AG04450 (cell line): ENCODE measurements at regions not wholly inside any gene's neighbourhood (a gene's known extent, or its start where the extent isn't known, plus 50 kb on each side); places are given as distances from the start of the nearest gene placed in this dataset.
A peak's percentile ranks its signal among the peaks of the same experiment; 100 is the strongest.
"Not testable (repeated sequence)": the region's sequence is repeated elsewhere in the genome, so short reads cannot be mapped to it uniquely, and the experiment has no call there.

Source experiments
- CTCF ChIA-PET: fragments of 300-600, 350-600 bp; formaldehyde crosslinking; extraction: SDS; loops from one replicate; lab custom pipeline; 2022; ENCODE audit warnings: antibody characterized with exemption, inconsistent platforms; lab: Charles Lee
- POLR2A ChIA-PET: fragments of 350-600 bp; formaldehyde crosslinking; extraction: SDS; loops from one replicate; lab custom pipeline; 2021; ENCODE audit warnings: antibody characterized with exemption, inconsistent platforms; lab: Yijun Ruan, JAX
- DNase-seq: peaks from one replicate; pipeline ENCODE4 v3.0.0-alpha.2; 2011; ENCODE audit warnings: low read depth, low spot score
- H3K27ac ChIP-seq: one replicate; pipeline ENCODE4 v1.5.1; 2012; ENCODE audit warnings: low read depth, low read length, control low read depth
- H3K27me3 ChIP-seq: one replicate; pipeline ENCODE4 v1.6.0; 2012; ENCODE audit warnings: low read length; ENCODE audit not compliant: control insufficient read depth, insufficient read depth
- H3K4me3 ChIP-seq: 2 replicates; pipeline ENCODE4 v1.5.1; 2011; ENCODE audit warnings: mild to moderate bottlenecking, low read depth, low read length, control low read depth
- H3K9me3 ChIP-seq: 2 replicates; pipeline ENCODE4 v1.5.1; 2012; ENCODE audit warnings: low read length; ENCODE audit not compliant: control insufficient read depth, insufficient read depth
- CTCF ChIP-seq: IDR thresholded peaks from 2 replicates; pipeline ENCODE4 v1.5.1; 2011; ENCODE audit warnings: low read depth, low read length, control low read depth, inconsistent platforms

- POLR2A ChIA-PET = no interaction called here
- CTCF ChIA-PET = interaction anchor here (0.9 to 2.8 kb wide), 3 partner anchors 335 to 406 kb away, joined by 3 to 26 read pairs (median 7); partner anchors contain the start of gene TMEM200A
- Histone ChIP-seq H3K9me3 (no peaks in the 10 kb centered on the region), H3K27ac (no peak overlapping the region), H3K27me3 (no peaks in the 10 kb centered on the region), H3K4me3 (no peak overlapping the region)
- DNase-seq = no peak
- TF ChIP-seq CTCF = no peak
Observed at GRCh38 chr6:130700397-130700796, 126.8 kb upstream of the SMLR1 start.

- ChIA-PET CTCF (interaction anchor here (2.8 kb wide), 1 partner anchor 10 kb away, joined by 9 read pairs; no protein-coding TSS in a partner anchor), POLR2A (interaction anchor here (0.6 kb wide), 1 partner anchor 352 kb away, joined by 9 read pairs; no protein-coding TSS in a partner anchor)
- no peaks in the 10 kb centered on the region for H3K9me3 ChIP-seq
- DNase-seq = peak; percentile 34
- no peak for TF ChIP-seq CTCF
- H3K4me3 ChIP-seq = no peak overlapping the region
- H3K27ac ChIP-seq = no peak overlapping the region
- no peaks in the 10 kb centered on the region for H3K27me3 ChIP-seq
Observed at GRCh38 chr6:130708338-130708737, 118.9 kb upstream of the SMLR1 start.

GRCh38 chr6:130711641-130712040 is 115.6 kb upstream of the SMLR1 start:
- H3K9me3 ChIP-seq, H3K27ac ChIP-seq, CTCF ChIA-PET, POLR2A ChIA-PET, DNase-seq, H3K4me3 ChIP-seq, H3K27me3 ChIP-seq: not testable (repeated sequence)

GRCh38 chr6:130713144-130713543 is 114.1 kb upstream of the SMLR1 start:
- DNase-seq = no peak
- no peaks in the 10 kb centered on the region for H3K27me3 ChIP-seq
- no peaks in the 10 kb centered on the region for H3K9me3 ChIP-seq
- ChIA-PET POLR2A (no interaction called here), CTCF (no interaction called here)
- no peak overlapping the region for H3K4me3 ChIP-seq
- no peak overlapping the region for H3K27ac ChIP-seq
- no peak for TF ChIP-seq CTCF

- no peaks in the 10 kb centered on the region for H3K27me3 ChIP-seq
- ChIA-PET POLR2A (no interaction called here), CTCF (interaction anchor here (1.2 kb wide), 1 partner anchor 349 kb away, joined by 3 read pairs; the partner anchor contains the start of gene TMEM200A)
- H3K27ac ChIP-seq = no peak overlapping the region
- H3K9me3 ChIP-seq = no peaks in the 10 kb centered on the region
- no peak for DNase-seq
- no peak overlapping the region for H3K4me3 ChIP-seq
- no peak for TF ChIP-seq CTCF
Observed at GRCh38 chr6:130715058-130715457, 112.1 kb upstream of the SMLR1 start.
